HG03135 (cell line): ENCODE measurements at regions not wholly inside any gene's neighbourhood (a gene's known extent, or its start where the extent isn't known, plus 50 kb on each side); places are given as distances from the start of the nearest gene placed in this dataset.
"Not testable (repeated sequence)": the region's sequence is repeated elsewhere in the genome, so short reads cannot be mapped to it uniquely, and the experiment has no call there.

Experiments used
- ATAC-seq: cut with Tn5 transposase; IDR thresholded peaks from one replicate; pipeline ENCODE4 v1.9.1; 2021; ENCODE audit warnings: mild to moderate bottlenecking, moderate library complexity; ENCODE audit not compliant: unreplicated experiment

- ATAC-seq: no peak
These were observed 444.2 kb downstream of the SOX9 start for GRCh38 chr17:72565006-72565405.

DNA sequence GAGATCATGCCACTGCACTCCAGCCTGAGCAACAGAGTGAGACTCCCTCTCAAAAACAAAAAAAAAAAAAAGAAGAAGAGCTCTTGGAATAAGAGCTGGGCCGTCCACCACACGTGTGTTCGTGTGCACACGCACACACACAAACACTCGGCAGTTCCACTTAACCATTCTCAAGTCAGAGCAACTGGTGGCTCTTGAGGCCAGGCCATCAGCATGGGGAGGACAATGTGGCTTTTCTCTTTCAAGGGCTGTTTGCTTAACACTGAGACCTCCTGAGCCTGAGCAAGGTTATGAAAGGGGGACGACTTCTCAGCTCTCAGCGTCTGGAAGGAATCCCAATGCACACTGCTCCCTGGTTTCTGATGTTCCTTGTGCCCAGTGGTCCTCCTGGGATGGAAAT is 444.9 kb downstream of the SOX9 start:
- ATAC-seq: no peak

DNA sequence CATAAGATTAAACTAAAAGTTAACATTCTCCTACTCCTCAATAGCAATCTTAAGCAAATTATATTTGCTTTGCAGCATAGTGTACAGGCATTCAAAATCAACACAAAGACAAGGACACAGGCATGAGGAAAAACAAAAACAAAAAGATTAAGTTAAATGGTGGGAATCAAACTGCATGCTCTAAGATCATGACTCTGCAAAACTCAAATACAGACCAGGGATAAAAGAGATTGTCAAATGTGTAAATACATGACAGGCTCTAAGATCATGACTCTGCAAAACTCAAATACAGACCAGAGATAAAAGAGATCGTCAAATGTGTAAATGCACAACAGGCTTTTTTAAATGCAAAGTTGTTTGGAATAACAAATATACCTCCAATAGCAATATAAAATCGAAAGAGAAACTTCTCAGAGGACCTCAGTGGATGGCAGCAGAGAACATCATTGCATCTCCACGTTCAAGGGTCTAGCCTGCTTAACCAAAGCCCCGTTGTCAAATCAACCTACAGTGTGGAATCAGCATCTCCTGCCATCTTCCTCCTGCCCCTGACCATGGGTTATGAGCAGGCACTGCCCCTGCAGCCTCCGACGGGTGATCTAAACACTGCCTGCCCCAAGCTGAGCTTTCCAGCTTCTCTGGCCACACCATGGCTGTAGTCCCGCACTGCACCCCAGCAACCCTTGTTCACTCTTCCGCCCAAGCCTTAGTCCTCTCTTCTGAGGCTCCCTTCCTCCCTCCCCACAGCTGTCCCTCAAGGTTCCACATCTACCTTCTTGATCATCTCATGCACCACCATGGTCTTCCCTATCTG is 446.1 kb downstream of the SOX9 start:
- ATAC-seq: no peak

- ATAC-seq: no peak
These were observed 447.0 kb downstream of the SOX9 start for GRCh38 chr17:72567774-72568173.

DNA sequence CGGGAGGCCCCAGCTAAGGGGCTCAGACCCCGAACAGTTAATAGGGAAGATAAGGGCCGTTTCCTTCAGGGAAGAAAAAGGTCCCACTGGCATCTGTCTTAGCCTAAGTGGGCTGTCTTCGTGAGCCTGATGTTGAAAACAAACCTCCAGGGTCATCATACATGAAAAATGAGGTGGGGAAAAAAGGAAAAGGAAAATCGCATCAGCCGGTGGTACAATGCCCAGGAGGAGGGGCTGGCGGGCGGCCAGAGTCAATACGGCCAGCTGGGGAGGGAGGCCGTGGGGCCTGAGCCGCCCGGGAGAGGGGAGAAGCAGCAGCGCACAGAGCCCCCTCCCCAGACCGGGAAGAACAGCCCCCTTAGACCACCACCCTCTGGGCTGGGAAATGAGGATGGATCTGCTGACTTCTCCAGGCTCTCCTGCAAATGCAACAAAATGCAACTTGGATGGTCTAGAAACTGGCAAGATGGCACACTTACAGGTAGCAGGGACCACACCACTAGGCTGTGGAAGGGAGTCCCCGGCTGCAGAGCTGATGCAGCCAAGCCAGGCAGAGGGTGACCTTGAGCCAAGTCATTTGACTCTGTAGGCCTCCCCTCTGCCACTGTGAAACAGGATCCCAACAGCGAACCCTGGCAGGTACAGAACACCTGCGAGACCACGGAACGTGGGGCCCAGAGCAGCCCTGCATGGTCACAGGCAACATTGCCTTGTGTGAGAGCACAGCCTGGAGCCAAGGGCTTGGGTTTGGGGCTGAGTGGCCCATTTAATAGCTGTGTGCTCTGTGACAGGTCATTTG is 448.5 kb downstream of the SOX9 start:
- ATAC-seq: no peak

- ATAC-seq: no peak
These were observed 451.1 kb downstream of the SOX9 start for GRCh38 chr17:72571813-72572396.

GRCh38 chr17:72572604-72573491 is 452.0 kb downstream of the SOX9 start:
- no peak for ATAC-seq

GRCh38 chr17:72573492-72573801 is 452.6 kb downstream of the SOX9 start:
- ATAC-seq: not testable (repeated sequence)

DNA sequence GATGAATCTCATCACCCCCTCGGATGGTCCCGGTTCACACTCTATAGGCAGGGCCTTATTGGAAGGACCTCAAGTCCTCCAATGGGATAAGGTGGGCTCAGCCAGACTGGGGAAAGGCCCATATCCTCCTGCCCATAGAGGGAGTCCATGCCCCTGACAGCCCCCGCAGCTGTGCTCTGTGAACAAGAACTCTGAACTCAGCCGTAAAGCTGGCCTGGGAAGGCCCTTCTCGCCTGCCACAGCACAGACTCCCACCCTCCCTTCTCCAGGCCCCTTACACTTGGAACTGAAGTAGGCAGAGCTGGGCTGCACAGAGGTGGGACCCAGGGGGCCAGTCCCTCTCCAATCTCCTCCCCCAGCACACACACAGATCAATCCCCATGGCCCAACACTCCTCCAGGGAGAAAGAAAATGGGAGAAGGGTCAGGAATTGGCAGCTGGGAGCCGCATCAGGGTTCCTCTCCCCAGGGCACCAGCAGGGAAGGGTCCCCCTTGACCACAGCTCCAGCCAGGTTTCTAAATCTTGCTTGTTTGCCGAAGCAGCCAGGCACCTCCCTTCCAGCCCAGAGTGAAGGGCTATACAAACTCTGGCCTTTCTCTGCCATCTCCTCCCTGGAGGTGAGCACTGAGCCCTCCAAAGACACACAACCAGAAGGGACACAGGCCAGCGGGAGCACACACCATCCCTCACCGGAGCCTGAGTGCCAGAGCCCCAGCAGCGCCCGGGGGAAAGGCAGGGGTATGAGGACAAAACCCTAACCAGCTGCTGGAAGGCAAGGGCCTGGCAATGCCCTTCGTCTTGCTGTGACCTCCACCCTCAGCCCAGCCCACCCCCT is 454.1 kb downstream of the SOX9 start:
- no peak for ATAC-seq

DNA sequence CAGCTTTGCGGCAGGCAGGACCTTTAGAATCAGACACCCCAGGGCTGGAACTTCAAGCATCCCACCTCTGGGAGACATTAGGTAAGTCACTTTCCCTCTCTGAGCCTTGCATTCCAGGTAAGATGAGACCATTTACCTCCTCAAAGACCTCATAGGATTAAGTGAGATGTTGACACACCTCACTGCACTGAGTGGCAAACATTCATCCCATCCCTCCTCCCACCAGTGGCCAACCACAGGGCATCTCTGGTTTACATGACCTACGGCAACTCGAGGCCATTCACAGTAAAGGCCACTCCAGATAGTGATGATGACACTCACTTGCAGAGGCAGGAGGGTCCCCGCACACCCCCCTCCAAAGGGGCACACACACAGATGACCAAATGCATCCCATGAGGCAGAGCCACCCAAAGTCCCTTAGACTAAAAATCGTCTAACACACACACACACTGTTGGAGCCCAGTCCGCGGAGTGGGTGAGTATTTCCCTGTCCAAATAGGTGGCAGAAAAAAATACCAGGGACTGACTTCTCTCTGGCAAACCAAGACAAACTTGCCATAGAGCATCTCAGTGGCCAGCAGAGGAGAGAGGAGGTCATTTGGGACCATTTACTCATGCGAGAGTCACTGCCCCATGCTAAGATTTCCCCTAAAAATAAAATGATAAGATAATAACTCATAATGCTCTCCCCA is 454.9 kb downstream of the SOX9 start:
- no peak for ATAC-seq

DNA sequence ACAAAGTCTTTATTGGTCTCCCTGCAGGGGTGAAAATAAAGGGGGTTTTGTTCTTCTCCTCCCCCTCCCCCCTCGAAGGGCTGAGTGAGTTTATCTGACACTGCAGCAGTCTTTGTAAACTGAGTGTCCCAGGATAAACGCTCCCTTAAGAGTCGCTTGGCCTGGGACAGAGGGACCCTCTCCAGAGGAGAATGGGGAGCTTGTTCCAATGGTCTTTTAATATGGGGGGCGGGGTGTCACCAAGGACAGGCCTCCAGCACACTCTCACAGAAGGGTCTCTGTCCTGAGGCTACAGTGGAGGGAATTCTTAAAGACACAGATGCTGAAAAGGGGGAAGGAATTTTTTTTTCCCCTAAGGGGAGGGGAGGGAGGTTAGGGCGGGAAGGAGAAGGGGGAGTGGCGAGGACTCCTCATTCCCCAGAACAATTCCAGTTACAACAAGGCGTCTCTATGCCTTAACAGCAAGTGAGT is 455.5 kb downstream of the SOX9 start:
- no peak for ATAC-seq

GRCh38 chr17:72578817-72579470 is 458.1 kb downstream of the SOX9 start:
- ATAC-seq: no peak

DNA sequence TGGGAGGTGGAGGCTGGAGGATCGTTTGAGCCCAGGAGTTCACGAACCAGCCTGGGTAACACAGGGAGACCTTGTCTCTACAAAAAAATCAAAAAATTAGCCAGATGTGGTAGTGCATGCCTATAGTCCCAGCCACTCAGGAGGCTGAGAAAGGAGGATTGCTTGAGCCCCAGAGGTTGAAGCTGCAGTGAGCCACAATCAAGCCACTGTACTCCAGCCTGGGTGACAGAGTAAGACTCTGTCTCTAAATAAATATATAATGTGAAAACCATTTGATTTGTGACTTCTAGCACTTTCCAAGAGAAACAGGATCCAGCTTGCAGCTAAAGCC is 459.1 kb downstream of the SOX9 start:
- ATAC-seq: no peak

DNA sequence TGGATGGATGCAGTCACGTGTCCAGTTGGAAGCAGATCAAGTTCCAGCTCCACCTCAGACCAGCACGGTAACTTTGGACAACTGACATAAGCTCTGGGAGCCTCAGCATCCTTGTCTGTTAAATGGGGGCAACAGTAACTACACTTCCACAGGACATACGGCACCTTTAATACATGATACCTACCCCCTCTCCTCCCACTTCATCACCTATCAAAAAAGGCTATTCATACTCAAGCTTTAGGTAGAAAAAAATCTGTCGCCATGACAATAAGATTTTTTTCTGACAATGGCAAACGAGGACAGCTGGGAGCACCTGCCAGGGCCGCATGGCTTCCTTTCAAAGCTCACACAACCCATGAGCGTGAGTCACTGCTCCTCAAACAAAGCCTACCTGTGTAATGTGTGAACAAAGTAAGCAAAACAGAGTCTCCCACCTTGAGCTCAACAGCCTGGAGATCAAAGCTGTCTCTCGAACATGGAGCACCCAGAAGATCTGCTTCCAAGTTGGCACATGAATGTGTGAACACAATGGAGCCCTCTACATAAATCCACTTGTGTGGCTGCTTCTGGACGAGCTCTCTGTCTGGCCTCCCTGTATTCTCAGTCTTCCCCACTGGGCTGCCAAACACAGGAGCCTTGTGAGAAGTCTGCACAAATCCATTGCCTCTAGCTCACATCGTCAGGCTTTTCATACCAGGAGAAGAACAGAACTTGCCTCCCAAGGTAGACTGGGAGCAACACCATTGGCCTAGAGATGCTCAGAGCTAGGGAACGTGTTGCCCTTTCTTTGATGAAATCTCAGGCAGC is 459.7 kb downstream of the SOX9 start:
- no peak for ATAC-seq

GRCh38 chr17:72587156-72587555 is 466.3 kb downstream of the SOX9 start:
- ATAC-seq: no peak

DNA sequence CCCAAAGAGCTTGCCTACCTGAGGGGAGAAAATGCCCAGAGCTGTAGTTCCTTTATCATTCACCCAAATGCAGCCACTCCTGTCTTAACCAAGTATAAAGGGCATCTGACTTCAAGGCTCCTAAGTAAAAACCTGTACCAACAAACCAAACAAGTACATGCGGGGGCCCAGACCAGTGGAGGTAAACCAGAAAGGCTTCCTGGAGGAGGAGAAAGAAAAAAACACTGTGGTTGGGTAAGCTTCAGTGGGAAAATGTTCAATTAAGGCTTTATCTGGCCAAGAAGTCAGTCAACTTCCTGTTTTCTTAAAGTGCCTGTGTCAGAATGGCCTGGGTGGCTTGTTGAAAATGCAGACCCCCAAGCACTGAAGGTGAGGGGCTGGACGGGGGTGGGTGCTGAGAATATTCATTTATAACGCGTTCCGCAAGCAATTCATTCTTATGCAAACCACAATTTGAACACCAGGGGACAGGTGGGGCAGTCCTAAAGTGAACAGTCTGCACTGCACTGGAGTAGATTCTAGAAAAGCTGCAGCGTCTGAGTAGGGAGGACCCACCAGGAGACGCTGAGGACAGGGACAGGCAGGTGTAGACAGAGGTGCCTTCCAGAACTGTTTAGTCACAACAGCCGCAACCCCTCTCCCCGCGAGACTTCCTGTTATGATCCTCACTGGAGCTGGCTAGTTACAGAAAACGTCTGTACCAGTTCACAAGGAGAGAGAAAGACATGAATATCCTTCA is 467.1 kb downstream of the SOX9 start:
- no peak for ATAC-seq

- ATAC-seq: no peak
These were observed 467.7 kb downstream of the SOX9 start for GRCh38 chr17:72588561-72588960.

DNA sequence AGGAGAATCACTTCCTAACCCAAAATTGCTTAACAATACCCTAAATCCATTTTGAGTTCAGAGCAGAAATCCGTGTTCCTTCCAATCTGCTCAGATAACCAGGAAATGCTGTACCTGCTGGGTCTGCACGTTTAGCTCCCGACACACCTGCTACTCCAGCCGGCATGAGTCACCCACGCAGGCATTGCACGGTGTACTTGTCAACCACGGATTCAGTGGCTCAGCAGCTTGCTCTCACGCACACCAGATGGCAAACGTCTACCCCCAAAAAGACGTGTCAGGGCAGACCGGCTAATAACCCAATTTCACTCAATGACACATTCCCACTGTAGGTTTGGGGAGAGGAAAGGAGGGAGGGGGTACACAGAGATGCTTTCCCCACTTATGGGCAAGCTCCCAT is 468.1 kb downstream of the SOX9 start:
- no peak for ATAC-seq
